OCI-LY7 (cell line): ENCODE measurements at regions not wholly inside any gene's neighbourhood (a gene's known extent, or its start where the extent isn't known, plus 50 kb on each side); places are given as distances from the start of the nearest gene placed in this dataset.

ENCODE experiments used
- BruUV-seq: library from RNA; stranded (reverse); fragments of 400-500 nt; replicated peaks from 2 replicates; lab custom pipeline; 2021; lab: Mats Ljungman, UMichigan
- CTCF ChIA-PET: fragments of 300-600 bp; sonication (Branson Sonifier 250); formaldehyde crosslinking; loops from one replicate; lab custom pipeline; 2022; ENCODE audit warnings: antibody characterized with exemption; ENCODE audit not compliant: unreplicated experiment; lab: Charles Lee
- POLR2A ChIA-PET: fragments of 300-600 bp; sonication (Branson Sonifier 250); formaldehyde crosslinking; loops from one replicate; lab custom pipeline; 2022; ENCODE audit warnings: antibody characterized with exemption; lab: Charles Lee
- DNase-seq: peaks from one replicate; pipeline ENCODE4 v3.0.0-alpha.2; 2015; ENCODE audit warnings: low spot score
- H2AFZ ChIP-seq: fragments of 200-600 bp; sonication (generic), shearing (Covaris generic); 2 replicates; pipeline ENCODE4 v1.6.1; 2014; ENCODE audit warnings: mild to moderate bottlenecking, antibody characterized with exemption, low read length, moderate library complexity
- H3K27ac ChIP-seq: fragments of 200-600 bp; sonication (generic); 2 replicates; pipeline ENCODE4 v1.5.1; 2014; ENCODE audit warnings: mixed run types, low read depth, mild to moderate bottlenecking, moderate library complexity, low read length, inconsistent platforms; ENCODE audit not compliant: poor library complexity, severe bottlenecking
- H3K36me3 ChIP-seq: fragments of 200-600 bp; sonication (generic); 2 replicates; pipeline ENCODE4 v1.6.1; 2014; ENCODE audit warnings: mild to moderate bottlenecking, antibody characterized with exemption, low read length, moderate library complexity, mixed read lengths; ENCODE audit not compliant: insufficient read depth
- H3K4me1 ChIP-seq: fragments of 200-600 bp; sonication (generic); 2 replicates; pipeline ENCODE4 v1.5.1; 2014; ENCODE audit warnings: mild to moderate bottlenecking, low read length; ENCODE audit not compliant: insufficient read depth, poor library complexity, severe bottlenecking
- H3K4me2 ChIP-seq: fragments of 200-600 bp; sonication (generic); 2 replicates; pipeline ENCODE4 v1.6.1; 2014; ENCODE audit warnings: mild to moderate bottlenecking, low read length
- H3K4me3 ChIP-seq: fragments of 200-600 bp; sonication (generic); 2 replicates; pipeline ENCODE4 v1.5.1; 2014; ENCODE audit warnings: mild to moderate bottlenecking, low read depth, low read length; ENCODE audit not compliant: poor library complexity, severe bottlenecking
- H3K79me2 ChIP-seq: fragments of 200-600 bp; sonication (generic); 2 replicates; pipeline ENCODE4 v1.6.1; 2016; ENCODE audit warnings: low read depth, mild to moderate bottlenecking, low read length, moderate library complexity, mixed read lengths; ENCODE audit not compliant: insufficient read depth
- H3K9me2 ChIP-seq: fragments of 200-600 bp; sonication (generic); 2 replicates; pipeline ENCODE4 v1.6.1; 2016; ENCODE audit warnings: mild to moderate bottlenecking, low read length, mixed read lengths; ENCODE audit not compliant: insufficient read depth
- H3K9me3 ChIP-seq: fragments of 200-600 bp; sonication (generic); 2 replicates; pipeline ENCODE4 v1.6.1; 2014; ENCODE audit warnings: mild to moderate bottlenecking, mixed run types, low read length, mixed read lengths
- H4K20me1 ChIP-seq: fragments of 200-600 bp; sonication (generic); 2 replicates; pipeline ENCODE4 v1.6.1; 2014; ENCODE audit warnings: mild to moderate bottlenecking, antibody characterized with exemption, low read length, moderate library complexity, mixed read lengths; ENCODE audit not compliant: insufficient read depth
- EZH2phosphoT487 ChIP-seq: fragments of 200-600 bp; sonication (generic); IDR thresholded peaks from 2 replicates; pipeline ENCODE4 v1.6.1; 2018; ENCODE audit warnings: low read depth, borderline replicate concordance, mild to moderate bottlenecking, mixed run types, antibody characterized with exemption, low read length, moderate library complexity, mixed read lengths
- intact Hi-C: fragments of 100-400 bp; cut with micrococcal nuclease; formaldehyde crosslinking; loops from one replicate; pipeline ENCODE4 v1.10.0; 2022; ENCODE audit not compliant: unreplicated experiment
- TF ChIP-seq, protein P1 (sequence below): fragments of 200-600 bp; sonication (generic); conservative IDR thresholded peaks from 2 replicates; pipeline ENCODE4 v1.5.1; 2014; ENCODE audit warnings: mild to moderate bottlenecking, antibody characterized with exemption, low read length, moderate library complexity, mixed read lengths

DNA sequence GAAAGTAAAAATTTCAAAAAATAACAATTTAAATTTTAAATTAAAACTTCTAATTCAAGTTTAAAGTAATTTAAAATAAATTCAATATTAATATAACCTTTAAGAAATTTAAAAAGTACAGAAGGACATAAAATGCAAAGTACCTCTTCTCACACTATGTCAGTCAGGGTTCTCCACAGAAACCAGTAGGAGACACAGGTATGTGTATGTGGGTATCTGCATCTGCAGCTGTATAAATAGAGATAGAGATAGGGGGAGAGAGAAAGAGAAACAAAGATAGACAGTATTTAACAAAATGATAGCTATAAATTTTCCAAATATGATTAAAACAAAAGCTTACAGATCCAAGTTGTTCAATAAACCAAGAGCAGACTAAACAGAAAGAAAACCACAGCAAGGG, 190.8 kb downstream of the ERMARD start:
- CTCF ChIA-PET, result no interaction called here

DNA sequence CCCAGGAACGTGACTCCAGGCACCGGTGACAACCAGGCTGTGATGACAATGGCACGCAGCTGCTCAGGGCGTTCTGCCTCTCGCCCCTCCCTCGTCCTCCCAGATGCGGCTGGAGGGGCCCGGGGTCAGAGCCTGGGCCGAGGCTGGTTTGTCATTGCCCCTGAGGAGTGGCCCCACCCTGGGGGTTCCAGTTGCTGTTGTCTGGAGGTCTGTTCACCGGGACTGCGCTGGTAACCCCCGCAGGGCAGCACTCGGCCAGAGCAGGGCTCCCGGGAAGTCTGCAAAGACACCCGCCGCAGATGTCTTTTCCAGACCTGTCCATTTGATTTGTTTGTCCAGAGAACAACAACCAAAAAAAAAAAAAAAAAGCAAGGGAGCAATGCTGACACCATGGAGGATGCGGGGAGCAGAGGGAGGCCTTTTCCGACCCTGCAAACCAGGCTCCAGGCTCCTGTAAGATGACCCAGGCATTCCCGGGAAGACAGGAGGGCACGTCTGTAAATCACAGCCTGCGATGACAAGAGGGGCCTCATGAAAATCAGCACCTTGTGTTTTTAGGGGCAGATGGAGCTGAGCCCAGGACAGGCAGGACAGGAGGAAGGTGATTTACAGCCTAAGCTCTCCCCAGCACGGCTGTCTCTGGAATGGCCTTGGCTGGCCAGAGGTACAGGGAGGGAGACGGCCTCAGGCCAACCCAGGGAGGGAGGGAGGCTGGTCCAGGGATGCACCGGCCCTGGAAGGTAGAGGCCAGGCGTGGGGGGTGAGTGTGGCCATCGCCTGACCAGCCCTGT, 189.3 kb downstream of the ERMARD start:
- no peaks in the 10 kb centered on the region for H4K20me1 ChIP-seq
- no peaks in the 10 kb centered on the region for H3K79me2 ChIP-seq
- H3K36me3 ChIP-seq, result no peaks in the 10 kb centered on the region
- no peak overlapping the region for H2AFZ ChIP-seq
- H3K27ac ChIP-seq, result no peak overlapping the region
- no peaks in the 10 kb centered on the region for H3K9me2 ChIP-seq
- TF ChIP-seq, protein P1, sequence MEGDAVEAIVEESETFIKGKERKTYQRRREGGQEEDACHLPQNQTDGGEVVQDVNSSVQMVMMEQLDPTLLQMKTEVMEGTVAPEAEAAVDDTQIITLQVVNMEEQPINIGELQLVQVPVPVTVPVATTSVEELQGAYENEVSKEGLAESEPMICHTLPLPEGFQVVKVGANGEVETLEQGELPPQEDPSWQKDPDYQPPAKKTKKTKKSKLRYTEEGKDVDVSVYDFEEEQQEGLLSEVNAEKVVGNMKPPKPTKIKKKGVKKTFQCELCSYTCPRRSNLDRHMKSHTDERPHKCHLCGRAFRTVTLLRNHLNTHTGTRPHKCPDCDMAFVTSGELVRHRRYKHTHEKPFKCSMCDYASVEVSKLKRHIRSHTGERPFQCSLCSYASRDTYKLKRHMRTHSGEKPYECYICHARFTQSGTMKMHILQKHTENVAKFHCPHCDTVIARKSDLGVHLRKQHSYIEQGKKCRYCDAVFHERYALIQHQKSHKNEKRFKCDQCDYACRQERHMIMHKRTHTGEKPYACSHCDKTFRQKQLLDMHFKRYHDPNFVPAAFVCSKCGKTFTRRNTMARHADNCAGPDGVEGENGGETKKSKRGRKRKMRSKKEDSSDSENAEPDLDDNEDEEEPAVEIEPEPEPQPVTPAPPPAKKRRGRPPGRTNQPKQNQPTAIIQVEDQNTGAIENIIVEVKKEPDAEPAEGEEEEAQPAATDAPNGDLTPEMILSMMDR, result no peak
- no peak for TF ChIP-seq EZH2phosphoT487
- H3K4me1 ChIP-seq, result no peaks in the 10 kb centered on the region
- H3K9me3 ChIP-seq, result no peaks in the 10 kb centered on the region; the same call in 1 of the 2 replicates
- no TSS peak for BruUV-seq
- intact Hi-C loops, result no loop called here
- DNase-seq, result no peak
- ChIA-PET POLR2A (interaction anchor here (0.7 to 1.4 kb wide), 3 partner anchors 9 to 80 kb away, joined by 3 to 4 read pairs (median 4); no protein-coding TSS in a partner anchor), CTCF (no interaction called here)
- no peak overlapping the region for H3K4me3 ChIP-seq
- no peak overlapping the region for H3K4me2 ChIP-seq

More for the DNA sequence above, 190.8 kb downstream of the ERMARD start:
- Histone ChIP-seq H3K79me2 (no peaks in the 10 kb centered on the region), H2AFZ (no peak overlapping the region), H3K4me2 (no peak overlapping the region), H4K20me1 (no peaks in the 10 kb centered on the region), H3K4me3 (no peak overlapping the region), H3K27ac (no peak overlapping the region), H3K9me2 (no peaks in the 10 kb centered on the region), H3K9me3 (no peaks in the 10 kb centered on the region; the same call in 1 of the 2 replicates), H3K4me1 (no peaks in the 10 kb centered on the region), H3K36me3 (no peaks in the 10 kb centered on the region)
- no peak for TF ChIP-seq EZH2phosphoT487
- TF ChIP-seq, protein P1, result no peak
- DNase-seq, result no peak
- intact Hi-C loops, result no loop called here
- POLR2A ChIA-PET, result interaction anchor here (0.9 kb wide), 1 partner anchor 9 kb away, joined by 4 read pairs; no protein-coding TSS in a partner anchor
- no TSS peak for BruUV-seq
